AG10803 (cell line): ENCODE measurements at regions not wholly inside any gene's neighbourhood (a gene's known extent, or its start where the extent isn't known, plus 50 kb on each side); places are given as distances from the start of the nearest gene placed in this dataset.

Experiments used
- DNase-seq: peaks from one replicate; pipeline ENCODE4 v3.0.0; 2010; ENCODE audit warnings: low read depth
- H3K4me3 ChIP-seq: 2 replicates; pipeline ENCODE4 v1.5.1; 2011; ENCODE audit warnings: mild to moderate bottlenecking, low read length, control low read depth
- TF ChIP-seq, protein P1 (sequence below): conservative IDR thresholded peaks from 2 replicates; pipeline ENCODE4 v1.5.1; 2011; ENCODE audit warnings: mild to moderate bottlenecking, low read length, control low read depth, inconsistent platforms

DNA sequence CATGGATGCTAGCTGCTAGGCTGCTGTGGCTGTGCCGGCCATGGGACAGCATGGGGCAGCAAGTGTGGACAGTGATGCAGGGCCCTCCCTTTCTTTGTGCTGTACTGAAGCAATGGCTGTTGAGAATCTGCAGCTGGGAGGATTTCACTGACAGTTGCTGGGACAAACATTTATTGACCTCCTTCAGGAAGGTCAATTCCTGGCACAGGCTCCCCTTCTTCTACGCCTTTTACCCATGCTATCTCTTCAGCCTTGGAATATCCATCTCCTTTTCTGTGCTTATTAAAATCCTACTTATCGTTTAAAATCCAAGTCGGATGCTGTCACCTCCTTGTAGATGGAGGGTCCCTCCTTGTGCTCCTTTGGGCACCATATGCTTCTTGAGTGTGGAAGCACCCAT is 213.1 kb upstream of the USP24 start:
- H3K4me3 ChIP-seq: no peak overlapping the region
- DNase-seq: no peak
- TF ChIP-seq, protein P1, sequence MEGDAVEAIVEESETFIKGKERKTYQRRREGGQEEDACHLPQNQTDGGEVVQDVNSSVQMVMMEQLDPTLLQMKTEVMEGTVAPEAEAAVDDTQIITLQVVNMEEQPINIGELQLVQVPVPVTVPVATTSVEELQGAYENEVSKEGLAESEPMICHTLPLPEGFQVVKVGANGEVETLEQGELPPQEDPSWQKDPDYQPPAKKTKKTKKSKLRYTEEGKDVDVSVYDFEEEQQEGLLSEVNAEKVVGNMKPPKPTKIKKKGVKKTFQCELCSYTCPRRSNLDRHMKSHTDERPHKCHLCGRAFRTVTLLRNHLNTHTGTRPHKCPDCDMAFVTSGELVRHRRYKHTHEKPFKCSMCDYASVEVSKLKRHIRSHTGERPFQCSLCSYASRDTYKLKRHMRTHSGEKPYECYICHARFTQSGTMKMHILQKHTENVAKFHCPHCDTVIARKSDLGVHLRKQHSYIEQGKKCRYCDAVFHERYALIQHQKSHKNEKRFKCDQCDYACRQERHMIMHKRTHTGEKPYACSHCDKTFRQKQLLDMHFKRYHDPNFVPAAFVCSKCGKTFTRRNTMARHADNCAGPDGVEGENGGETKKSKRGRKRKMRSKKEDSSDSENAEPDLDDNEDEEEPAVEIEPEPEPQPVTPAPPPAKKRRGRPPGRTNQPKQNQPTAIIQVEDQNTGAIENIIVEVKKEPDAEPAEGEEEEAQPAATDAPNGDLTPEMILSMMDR: no peak

DNA sequence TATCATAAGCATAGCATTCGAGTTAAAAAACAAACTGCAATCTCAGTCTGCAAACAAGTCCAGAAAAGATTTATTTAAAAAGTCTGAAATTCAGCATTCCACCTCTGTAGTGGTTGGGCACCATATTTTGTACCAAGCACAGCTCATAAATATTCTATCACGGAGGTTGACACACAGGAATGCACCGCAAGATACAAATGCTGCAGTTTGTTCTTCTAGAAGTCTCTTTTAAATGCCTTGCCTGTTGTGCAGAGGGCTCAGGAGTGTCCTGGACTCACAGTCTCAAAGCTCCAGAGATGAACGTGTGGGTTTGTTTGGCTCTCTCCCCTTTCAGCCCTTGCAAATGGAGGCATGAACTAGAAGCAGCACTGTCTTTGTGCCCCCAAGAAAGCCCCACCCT is 212.4 kb upstream of the USP24 start:
- peak; percentile 72 for DNase-seq
- no peak overlapping the region for H3K4me3 ChIP-seq
- TF ChIP-seq, protein P1: no peak

DNA sequence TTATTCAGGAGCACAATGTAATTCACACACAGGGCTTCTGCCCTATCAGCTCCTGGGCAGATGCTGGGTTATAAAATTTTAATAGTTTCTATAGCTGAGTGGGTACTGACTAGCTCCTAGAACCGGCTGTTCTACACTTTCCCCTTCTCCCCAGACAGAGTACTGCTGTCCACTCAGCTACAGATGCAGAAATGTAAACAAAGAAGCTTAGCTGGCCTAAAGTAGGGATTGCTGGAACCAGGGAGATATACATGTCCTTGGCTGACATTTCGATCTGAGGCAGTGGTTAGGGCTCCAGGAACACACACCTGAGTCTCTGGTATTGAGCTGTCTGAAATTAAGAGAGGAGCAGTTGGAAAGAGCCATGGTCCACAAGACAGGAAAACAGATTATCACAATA is 211.5 kb upstream of the USP24 start:
- H3K4me3 ChIP-seq: no peak overlapping the region
- TF ChIP-seq, protein P1: no peak
- no peak for DNase-seq

DNA sequence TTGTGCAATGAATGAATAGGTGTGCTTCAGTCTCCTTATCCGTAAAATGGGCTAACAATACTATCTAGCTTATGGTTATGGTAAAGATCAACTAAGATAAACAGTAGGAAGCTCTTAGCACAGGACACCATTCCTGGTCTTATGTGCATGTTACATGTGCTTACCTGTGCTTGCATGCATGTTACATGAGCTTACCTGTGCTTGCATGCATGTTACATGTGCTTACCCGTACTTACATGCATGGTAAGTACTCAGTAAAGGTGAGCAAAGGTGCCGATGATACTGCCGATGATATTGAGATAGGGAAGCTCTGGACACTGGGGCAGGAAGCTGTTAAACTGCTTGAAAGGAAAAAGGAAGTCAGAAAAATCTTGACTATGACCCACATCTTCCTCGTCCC is 211.0 kb upstream of the USP24 start:
- no peak overlapping the region for H3K4me3 ChIP-seq
- TF ChIP-seq, protein P1: no peak
- no peak for DNase-seq

DNA sequence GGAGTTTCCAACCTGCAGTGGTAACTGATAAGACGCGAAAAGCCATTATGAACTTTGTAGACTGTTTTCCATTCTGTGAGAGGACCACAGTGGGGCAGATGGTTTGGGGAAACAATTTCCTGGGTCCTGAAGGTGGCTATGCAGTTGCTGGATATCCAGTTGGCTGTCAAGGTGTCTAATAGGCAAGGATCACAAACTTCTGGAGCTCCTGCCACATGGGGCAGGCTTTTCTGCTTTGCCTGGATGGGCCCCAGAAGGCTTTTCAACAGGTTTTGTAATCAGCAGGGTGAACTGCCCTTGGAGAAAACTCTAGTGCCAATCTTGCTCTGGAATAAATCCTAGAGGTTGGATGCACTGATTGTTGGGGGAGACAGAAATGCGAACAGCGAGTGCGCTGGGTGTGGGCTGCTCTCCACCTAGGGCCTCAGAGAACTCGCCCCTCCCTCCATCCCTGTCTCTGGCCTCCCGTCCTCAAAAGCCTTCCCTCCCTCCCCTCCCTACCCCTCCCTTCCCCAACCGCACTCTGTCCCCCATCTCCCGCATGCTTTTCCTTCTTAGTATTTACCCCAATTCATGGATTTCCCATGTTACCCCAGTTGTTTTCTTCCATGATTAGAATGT is 210.3 kb upstream of the USP24 start:
- H3K4me3 ChIP-seq: no peak overlapping the region
- TF ChIP-seq, protein P1: no peak
- DNase-seq: no peak

DNA sequence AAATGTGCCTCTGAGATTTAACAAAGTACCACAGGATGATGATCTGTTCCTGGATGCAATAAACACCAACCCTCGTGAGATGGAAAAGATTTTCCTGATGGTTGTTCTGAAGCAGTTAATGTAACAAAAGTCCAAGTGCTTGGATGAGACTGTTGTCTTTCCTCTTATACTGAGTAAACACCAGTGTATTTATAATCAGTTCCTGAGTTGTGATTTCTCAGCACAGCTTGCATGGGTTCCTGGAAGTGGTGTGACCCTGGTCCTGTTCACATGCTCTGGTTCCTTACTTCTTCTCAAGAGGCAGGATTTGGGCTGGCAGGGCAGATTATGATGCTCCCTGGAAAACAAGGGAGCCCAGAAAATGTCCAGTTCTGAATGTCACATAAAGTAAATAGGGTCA is 208.2 kb upstream of the USP24 start:
- TF ChIP-seq, protein P1: no peak
- DNase-seq: no peak
- no peak overlapping the region for H3K4me3 ChIP-seq

DNA sequence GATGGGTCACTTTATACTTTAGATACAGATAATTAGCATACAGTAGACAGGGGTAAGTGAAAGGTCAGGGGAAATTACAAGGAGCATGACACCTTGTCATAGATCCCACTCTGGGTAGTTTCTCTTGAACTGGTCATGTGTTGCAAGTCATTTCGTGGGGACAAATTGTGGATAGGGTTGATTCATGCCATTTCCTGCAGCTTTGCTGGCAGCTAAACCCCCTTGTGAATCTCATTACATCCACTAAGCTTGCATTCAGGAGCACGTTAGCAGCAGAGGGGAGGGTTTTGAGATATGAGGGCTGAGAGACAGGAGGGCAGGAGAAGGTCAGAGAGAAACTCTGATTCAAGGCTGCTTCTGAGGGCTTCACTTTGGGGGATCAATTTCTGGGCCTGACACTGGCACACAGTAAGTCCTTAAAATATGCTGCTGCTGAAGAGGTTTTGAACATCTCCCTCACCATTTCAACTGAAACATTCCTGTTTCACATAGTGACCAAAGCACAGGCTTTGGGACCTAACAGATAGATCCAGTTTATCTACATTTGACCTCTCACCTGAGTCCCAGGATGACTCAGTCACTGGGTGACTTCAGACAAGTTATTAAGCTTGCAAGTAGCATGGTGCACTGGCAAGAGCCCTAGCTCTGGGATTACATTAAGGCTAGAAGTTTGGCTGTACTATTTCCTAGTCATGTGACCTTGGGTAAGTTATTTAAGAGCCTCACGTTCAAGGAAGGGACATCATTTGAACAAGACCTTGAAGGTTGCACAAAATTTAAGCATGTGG is 206.0 kb upstream of the USP24 start:
- TF ChIP-seq, protein P1: no peak
- H3K4me3 ChIP-seq: no peak overlapping the region
- peak; percentile 49 for DNase-seq
